Renal pelvis (tissue), 1 donor: ENCODE measurements at regions not wholly inside any gene's neighbourhood (a gene's known extent, or its start where the extent isn't known, plus 50 kb on each side); places are given as distances from the start of the nearest gene placed in this dataset.
"Not testable (repeated sequence)": the region's sequence is repeated elsewhere in the genome, so short reads cannot be mapped to it uniquely, and the experiment has no call there.

Source experiments
- DNase-seq: peaks from one replicate; pipeline ENCODE4 v3.0.0-alpha.2; 2013

- no peak for DNase-seq
Measured at GRCh38 chr4:37771771-37772170, 54.7 kb upstream of the PGM2 start.

GRCh38 chr4:37770016-37770415 lies 56.5 kb upstream of the PGM2 start:
- no peak for DNase-seq

GRCh38 chr4:37769391-37769989 lies 57.0 kb upstream of the PGM2 start:
- no peak for DNase-seq

GRCh38 chr4:37767546-37767945 lies 58.9 kb upstream of the PGM2 start:
- DNase-seq: no peak

GRCh38 chr4:37767019-37767418 lies 59.5 kb upstream of the PGM2 start:
- no peak for DNase-seq

GRCh38 chr4:37765741-37766140 lies 60.7 kb upstream of the PGM2 start:
- no peak for DNase-seq

- DNase-seq: no peak
Measured at GRCh38 chr4:37763831-37764230, 62.7 kb upstream of the PGM2 start.

- DNase-seq: peak; percentile 62
Measured at GRCh38 chr4:37762991-37763368, 63.5 kb upstream of the PGM2 start.

GRCh38 chr4:37762294-37762990 lies 64.0 kb upstream of the PGM2 start:
- peak; percentile 66 for DNase-seq

- DNase-seq: no peak
Measured at GRCh38 chr4:37760840-37761239, 65.6 kb upstream of the PGM2 start.

- DNase-seq: no peak
Measured at GRCh38 chr4:37759833-37760232, 66.7 kb upstream of the PGM2 start.

- no peak for DNase-seq
Measured at GRCh38 chr4:37758226-37758625, 68.3 kb upstream of the PGM2 start.

GRCh38 chr4:37757761-37758160 lies 68.7 kb upstream of the PGM2 start:
- no peak for DNase-seq

- DNase-seq: no peak
Measured at GRCh38 chr4:37757121-37757520, 69.4 kb upstream of the PGM2 start.

GRCh38 chr4:37754410-37755185 lies 68.4 kb upstream of the RELL1 start:
- DNase-seq: no peak

GRCh38 chr4:37749398-37749988 lies 63.3 kb upstream of the RELL1 start:
- DNase-seq: no peak

GRCh38 chr4:37748485-37748884 lies 62.3 kb upstream of the RELL1 start:
- no peak for DNase-seq

GRCh38 chr4:37747772-37748330 lies 61.7 kb upstream of the RELL1 start:
- DNase-seq: no peak

- not testable (repeated sequence) for DNase-seq
Measured at GRCh38 chr4:37746852-37747251, 60.7 kb upstream of the RELL1 start.

GRCh38 chr4:37745946-37746345 lies 59.8 kb upstream of the RELL1 start:
- no peak for DNase-seq

- no peak for DNase-seq
Measured at GRCh38 chr4:37742149-37742548, 56.0 kb upstream of the RELL1 start.

- DNase-seq: no peak
Measured at GRCh38 chr4:37741564-37741963, 55.4 kb upstream of the RELL1 start.

GRCh38 chr4:37740546-37740945 lies 54.4 kb upstream of the RELL1 start:
- DNase-seq: no peak
